BLaER1 (cell line): ENCODE measurements at regions not wholly inside any gene's neighbourhood (a gene's known extent, or its start where the extent isn't known, plus 50 kb on each side); places are given as distances from the start of the nearest gene placed in this dataset.
A peak's percentile ranks its signal among the peaks of the same experiment; 100 is the strongest.

Experiments
- H3K27ac ChIP-seq: shearing (Covaris generic); formaldehyde crosslinking; 2 replicates; pipeline ENCODE4 v1.8.1; 2022
- H3K27me3 ChIP-seq: shearing (Covaris generic); formaldehyde crosslinking; 2 replicates; pipeline ENCODE4 v1.8.1; 2022
- H3K36me3 ChIP-seq: shearing (Covaris generic); formaldehyde crosslinking; 2 replicates; pipeline ENCODE4 v1.8.1; 2022
- H3K4me1 ChIP-seq: shearing (Covaris generic); formaldehyde crosslinking; 2 replicates; pipeline ENCODE4 v1.8.1; 2022
- H3K4me2 ChIP-seq: shearing (Covaris generic); formaldehyde crosslinking; 2 replicates; pipeline ENCODE4 v1.8.1; 2022
- H3K4me3 ChIP-seq: shearing (Covaris generic); formaldehyde crosslinking; 2 replicates; pipeline ENCODE4 v1.8.1; 2022
- H3K9ac ChIP-seq: shearing (Covaris generic); formaldehyde crosslinking; 2 replicates; pipeline ENCODE4 v1.8.1; 2022
- H3K9me3 ChIP-seq: shearing (Covaris generic); formaldehyde crosslinking; 2 replicates; pipeline ENCODE4 v1.8.1; 2022
- H4K20me1 ChIP-seq: shearing (Covaris generic); formaldehyde crosslinking; 2 replicates; pipeline ENCODE4 v1.8.1; 2022
- Cebpa-rat ChIP-seq: shearing (Covaris generic); IDR thresholded peaks from 2 replicates; pipeline ENCODE4 v1.8.1; 2022

GRCh38 chr11:45023065-45023365 is 72.3 kb upstream of the TP53I11 start:
- no peaks in the 10 kb centered on the region for H4K20me1 ChIP-seq

GRCh38 chr11:45024316-45024715 is 73.6 kb upstream of the TP53I11 start:
- H3K4me3 ChIP-seq: no peak overlapping the region
- H3K4me1 ChIP-seq: peaks cover 99% of the 10 kb centered on the region
- no peaks in the 10 kb centered on the region for H3K27me3 ChIP-seq
- H3K36me3 ChIP-seq: no peaks in the 10 kb centered on the region
- 0 out of 2 replicates have a peak overlapping the region, but pooled peaks have one; percentile 4 for H3K4me2 ChIP-seq
- H3K9me3 ChIP-seq: no peaks in the 10 kb centered on the region
- H4K20me1 ChIP-seq: no peaks in the 10 kb centered on the region
- no peak for TF ChIP-seq Cebpa-rat
- H3K27ac ChIP-seq: peak overlapping the region; percentile 94; the same call in 1 of the 2 replicates
- no peak overlapping the region for H3K9ac ChIP-seq

More at GRCh38 chr11:45023065-45023365, 72.3 kb upstream of the TP53I11 start:
- no peak overlapping the region for H3K9ac ChIP-seq
- H3K36me3 ChIP-seq: no peaks in the 10 kb centered on the region
- H3K9me3 ChIP-seq: no peaks in the 10 kb centered on the region
- H3K4me2 ChIP-seq: peak overlapping the region; percentile 80
- no peaks in the 10 kb centered on the region for H3K27me3 ChIP-seq
- H3K27ac ChIP-seq: peak overlapping the region; percentile 52
- H3K4me3 ChIP-seq: no peak overlapping the region
- peaks cover 98% of the 10 kb centered on the region for H3K4me1 ChIP-seq
- no peak for TF ChIP-seq Cebpa-rat

GRCh38 chr11:45024846-45025588 is 74.3 kb upstream of the TP53I11 start:
- no peaks in the 10 kb centered on the region for H3K36me3 ChIP-seq
- TF ChIP-seq Cebpa-rat: no peak
- H3K4me1 ChIP-seq: peaks cover 99% of the 10 kb centered on the region
- no peak overlapping the region; the same call in 1 of the 2 replicates for H3K9ac ChIP-seq
- peak overlapping the region; percentile 84 for H3K4me2 ChIP-seq
- peak overlapping the region; percentile 94 for H3K27ac ChIP-seq
- no peak overlapping the region for H3K4me3 ChIP-seq
- no peaks in the 10 kb centered on the region for H4K20me1 ChIP-seq
- H3K27me3 ChIP-seq: no peaks in the 10 kb centered on the region
- no peaks in the 10 kb centered on the region for H3K9me3 ChIP-seq

GRCh38 chr11:45025716-45026492 is 75.2 kb upstream of the TP53I11 start:
- no peaks in the 10 kb centered on the region for H3K9me3 ChIP-seq
- peak overlapping the region; percentile 94 for H3K27ac ChIP-seq
- no peaks in the 10 kb centered on the region for H3K27me3 ChIP-seq
- H3K4me3 ChIP-seq: no peak overlapping the region
- no peaks in the 10 kb centered on the region for H3K36me3 ChIP-seq
- H4K20me1 ChIP-seq: no peaks in the 10 kb centered on the region
- TF ChIP-seq Cebpa-rat: no peak
- H3K4me2 ChIP-seq: peak overlapping the region; percentile 84
- peak overlapping the region; percentile 80 for H3K9ac ChIP-seq
- H3K4me1 ChIP-seq: peaks cover 99% of the 10 kb centered on the region

GRCh38 chr11:45026835-45027234 is 76.2 kb upstream of the TP53I11 start:
- H3K36me3 ChIP-seq: no peaks in the 10 kb centered on the region
- H4K20me1 ChIP-seq: no peaks in the 10 kb centered on the region
- peak overlapping the region; percentile 94 for H3K27ac ChIP-seq
- H3K9ac ChIP-seq: peak overlapping the region; percentile 80
- H3K4me3 ChIP-seq: no peak overlapping the region
- TF ChIP-seq Cebpa-rat: no peak
- peaks cover 99% of the 10 kb centered on the region for H3K4me1 ChIP-seq
- no peaks in the 10 kb centered on the region for H3K27me3 ChIP-seq
- peak overlapping the region; percentile 84 for H3K4me2 ChIP-seq
- no peaks in the 10 kb centered on the region for H3K9me3 ChIP-seq

GRCh38 chr11:45027312-45027711 is 76.6 kb upstream of the TP53I11 start:
- Histone ChIP-seq H3K27ac (peak overlapping the region; percentile 94), H3K27me3 (no peaks in the 10 kb centered on the region), H3K4me2 (peak overlapping the region; percentile 84)

GRCh38 chr11:45028911-45029682 is 78.4 kb upstream of the TP53I11 start:
- Histone ChIP-seq H3K36me3 (no peaks in the 10 kb centered on the region), H3K4me2 (peak overlapping the region; percentile 84), H3K9me3 (no peaks in the 10 kb centered on the region), H3K27me3 (no peaks in the 10 kb centered on the region), H3K27ac (peak overlapping the region; percentile 94), H3K9ac (peak overlapping the region; percentile 0; the same call in 1 of the 2 replicates), H3K4me1 (peaks cover 100% of the 10 kb centered on the region), H4K20me1 (no peaks in the 10 kb centered on the region), H3K4me3 (no peak overlapping the region)
- TF ChIP-seq Cebpa-rat: no peak

More at GRCh38 chr11:45027312-45027711, 76.6 kb upstream of the TP53I11 start:
- Histone ChIP-seq H3K9ac (peak overlapping the region; percentile 80), H3K9me3 (no peaks in the 10 kb centered on the region), H3K36me3 (no peaks in the 10 kb centered on the region), H3K4me3 (no peak overlapping the region), H4K20me1 (no peaks in the 10 kb centered on the region), H3K4me1 (peaks cover 99% of the 10 kb centered on the region)
- no peak for TF ChIP-seq Cebpa-rat

GRCh38 chr11:45030778-45031177 is 80.1 kb upstream of the TP53I11 start:
- peaks cover 100% of the 10 kb centered on the region for H3K4me1 ChIP-seq

GRCh38 chr11:45031912-45032519 is 81.3 kb upstream of the TP53I11 start:
- Histone ChIP-seq H3K27ac (peak overlapping the region; percentile 14; the same call in 1 of the 2 replicates), H3K4me3 (no peak overlapping the region)

More at GRCh38 chr11:45030778-45031177, 80.1 kb upstream of the TP53I11 start:
- Histone ChIP-seq H4K20me1 (no peaks in the 10 kb centered on the region), H3K36me3 (no peaks in the 10 kb centered on the region), H3K4me2 (peak overlapping the region; percentile 84), H3K27ac (no peak overlapping the region), H3K27me3 (no peaks in the 10 kb centered on the region), H3K9me3 (no peaks in the 10 kb centered on the region), H3K4me3 (no peak overlapping the region), H3K9ac (no peak overlapping the region)
- no peak for TF ChIP-seq Cebpa-rat

More at GRCh38 chr11:45031912-45032519, 81.3 kb upstream of the TP53I11 start:
- no peaks in the 10 kb centered on the region for H4K20me1 ChIP-seq
- H3K9ac ChIP-seq: no peak overlapping the region
- H3K27me3 ChIP-seq: no peaks in the 10 kb centered on the region
- no peaks in the 10 kb centered on the region for H3K9me3 ChIP-seq
- no peak for TF ChIP-seq Cebpa-rat
- H3K36me3 ChIP-seq: no peaks in the 10 kb centered on the region
- H3K4me2 ChIP-seq: peak overlapping the region; percentile 62
- H3K4me1 ChIP-seq: peaks cover 100% of the 10 kb centered on the region
